IMR-90 (cell line): ENCODE measurements at regions not wholly inside any gene's neighbourhood (a gene's known extent, or its start where the extent isn't known, plus 50 kb on each side); places are given as distances from the start of the nearest gene placed in this dataset.

Source experiments
- ATAC-seq: fragments of 200-7000 bp; cut with Tn5 transposase; 2 replicates; pipeline ENCODE4 v1.9.1; 2020; ENCODE audit warnings: low read depth, mild to moderate bottlenecking, moderate library complexity
- BruUV-seq: library from RNA; stranded (reverse); fragments of 400-500 nt; replicated peaks from 2 replicates; lab custom pipeline; 2021; lab: Mats Ljungman, UMichigan
- CTCF ChIA-PET: fragments of 300-600 bp; formaldehyde crosslinking; extraction: SDS; loops from one replicate; lab custom pipeline; 2021; ENCODE audit warnings: antibody characterized with exemption; lab: Yijun Ruan, JAX
- POLR2A ChIA-PET: fragments of 300-600 bp; sonication (Branson Sonifier 250); formaldehyde crosslinking; loops from one replicate; lab custom pipeline; 2022; ENCODE audit warnings: antibody characterized with exemption; ENCODE audit not compliant: unreplicated experiment; lab: Charles Lee
- DNase-seq: peaks from one replicate; pipeline ENCODE4 v3.0.0; 2013
- H2AFZ ChIP-seq: replicated peaks from 2 replicates; pipeline ENCODE3; 2013; ENCODE audit warnings: low read length, mild to moderate bottlenecking; ENCODE audit not compliant: poor library complexity
- H2AK5ac ChIP-seq: 2 replicates; pipeline ENCODE4 v1.6.1; 2013; ENCODE audit warnings: low read depth, low read length, inconsistent platforms
- H2AK9ac ChIP-seq: replicated peaks from 2 replicates; pipeline ENCODE3; 2013; ENCODE audit warnings: mild to moderate bottlenecking, low read depth, low read length, moderate library complexity; ENCODE audit not compliant: poor library complexity
- H2BK120ac ChIP-seq: 2 replicates; pipeline ENCODE4 v1.6.1; 2013; ENCODE audit warnings: low read depth, low read length, inconsistent platforms
- H2BK15ac ChIP-seq: 3 replicates; pipeline ENCODE4 v1.6.1; 2013; ENCODE audit warnings: low read depth, low read length, inconsistent platforms
- H2BK20ac ChIP-seq: 2 replicates; pipeline ENCODE4 v1.6.1; 2013; ENCODE audit warnings: low read depth, mild to moderate bottlenecking, inconsistent platforms, low read length, moderate library complexity
- H2BK5ac ChIP-seq: 2 replicates; pipeline ENCODE4 v1.6.1; 2013; ENCODE audit warnings: mild to moderate bottlenecking, low read depth, low read length, inconsistent platforms; ENCODE audit not compliant: poor library complexity, severe bottlenecking
- H3K14ac ChIP-seq: replicated peaks from 2 replicates; pipeline ENCODE4 v1.6.1; 2013; ENCODE audit warnings: low read depth, low read length, inconsistent platforms
- H3K18ac ChIP-seq: 2 replicates; pipeline ENCODE4 v1.6.1; 2013; ENCODE audit warnings: low read depth, low read length, control low read depth
- H3K23ac ChIP-seq: 2 replicates; pipeline ENCODE4 v1.6.1; 2013; ENCODE audit warnings: low read depth, low read length, inconsistent platforms
- H3K27ac ChIP-seq: 2 replicates; pipeline ENCODE4 v1.5.1; 2013; ENCODE audit warnings: mild to moderate bottlenecking, control low read depth, low read length; ENCODE audit not compliant: insufficient read depth
- H3K27me3 ChIP-seq: 2 replicates; pipeline ENCODE4 v1.6.1; 2013; ENCODE audit warnings: low read length; ENCODE audit not compliant: control insufficient read depth, insufficient read depth
- H3K36me3 ChIP-seq: 2 replicates; pipeline ENCODE4 v1.6.1; 2013; ENCODE audit warnings: low read length, mixed read lengths; ENCODE audit not compliant: control insufficient read depth, insufficient read depth
- H3K4ac ChIP-seq: 2 replicates; pipeline ENCODE4 v1.6.1; 2013; ENCODE audit warnings: low read depth, low read length, inconsistent platforms
- H3K4me1 ChIP-seq: 2 replicates; pipeline ENCODE4 v1.6.1; 2013; ENCODE audit warnings: low read length, mixed read lengths; ENCODE audit not compliant: control insufficient read depth, insufficient read depth
- H3K4me2 ChIP-seq: 2 replicates; pipeline ENCODE4 v1.6.1; 2013; ENCODE audit warnings: low read depth, mild to moderate bottlenecking, control low read depth, low read length, moderate library complexity
- H3K4me3 ChIP-seq: 2 replicates; pipeline ENCODE4 v1.5.1; 2013; ENCODE audit warnings: low read depth, mild to moderate bottlenecking, control low read depth, low read length, moderate library complexity; ENCODE audit not compliant: insufficient read depth
- H3K56ac ChIP-seq: 2 replicates; pipeline ENCODE4 v1.6.1; 2013; ENCODE audit warnings: low read length, inconsistent platforms; ENCODE audit not compliant: insufficient read depth; ENCODE audit errors: extremely low read depth
- H3K79me1 ChIP-seq, 2 experiments: 2 replicates each; pipeline ENCODE4 v1.6.1; 2013; ENCODE audit warnings: low read length in 2 of 2, inconsistent platforms in 1 of 2, low read depth in 1 of 2
- H3K9ac ChIP-seq: 2 replicates; pipeline ENCODE4 v1.6.1; 2013; ENCODE audit warnings: low read depth, low read length, control low read depth
- H3K9me1 ChIP-seq: 2 replicates; pipeline ENCODE4 v1.6.1; 2013; ENCODE audit warnings: low read length, inconsistent platforms; ENCODE audit not compliant: insufficient read depth
- H3K9me3 ChIP-seq: 2 replicates; pipeline ENCODE4 v1.6.1; 2013; ENCODE audit warnings: low read length; ENCODE audit not compliant: control insufficient read depth, insufficient read depth
- H4K20me1 ChIP-seq: 2 replicates; pipeline ENCODE4 v1.6.1; 2013; ENCODE audit warnings: low read length, inconsistent platforms; ENCODE audit not compliant: insufficient read depth
- H4K5ac ChIP-seq: 2 replicates; pipeline ENCODE4 v1.6.1; 2013; ENCODE audit warnings: mild to moderate bottlenecking, low read depth, low read length, control low read depth
- H4K8ac ChIP-seq, 2 experiments: 2 replicates each; pipeline ENCODE4 v1.6.1; 2013; ENCODE audit warnings: low read depth in 2 of 2, low read length in 2 of 2, control low read depth in 1 of 2, inconsistent platforms in 1 of 2
- H4K91ac ChIP-seq: 2 replicates; pipeline ENCODE4 v1.6.1; 2013; ENCODE audit warnings: low read depth, low read length, inconsistent platforms; ENCODE audit not compliant: insufficient read depth
- BHLHE40 ChIP-seq: fragments of 150-350 bp; IDR thresholded peaks from 2 replicates; pipeline ENCODE4 v1.6.1; 2016; ENCODE audit warnings: mild to moderate bottlenecking, low read depth, low read length
- CHD1 ChIP-seq: IDR thresholded peaks from 2 replicates; pipeline ENCODE4 v1.6.1; 2012; ENCODE audit warnings: low read depth, low read length, improper control_type of control experiment
- FOS ChIP-seq: fragments of 150-350 bp; IDR thresholded peaks from 2 replicates; pipeline ENCODE4 v1.6.1; 2016; ENCODE audit warnings: low read depth, low read length
- MAZ ChIP-seq: IDR thresholded peaks from 2 replicates; pipeline ENCODE4 v1.6.1; 2012; ENCODE audit warnings: low read depth, mild to moderate bottlenecking, low read length, improper control_type of control experiment, moderate library complexity, borderline replicate concordance
- NFE2L2 ChIP-seq: fragments of 150-350 bp; IDR thresholded peaks from 2 replicates; pipeline ENCODE4 v1.6.1; 2016; ENCODE audit warnings: low read depth, mild to moderate bottlenecking, low read length
- POLR2A ChIP-seq: IDR thresholded peaks from 2 replicates; pipeline ENCODE4 v1.6.1; 2012; ENCODE audit warnings: mild to moderate bottlenecking, low read depth, low read length
- RAD21 ChIP-seq: IDR thresholded peaks from 2 replicates; pipeline ENCODE4 v1.6.1; 2012; ENCODE audit warnings: low read length, improper control_type of control experiment
- RCOR1 ChIP-seq: IDR thresholded peaks from 2 replicates; pipeline ENCODE4 v1.6.1; 2012; ENCODE audit warnings: mild to moderate bottlenecking, low read length, improper control_type of control experiment; ENCODE audit not compliant: insufficient replicate concordance
- RFX5 ChIP-seq: IDR thresholded peaks from 2 replicates; pipeline ENCODE4 v1.8.0; 2012; ENCODE audit warnings: low read depth, mild to moderate bottlenecking, low read length, moderate library complexity
- SMC3 ChIP-seq: fragments of 150-350 bp; IDR thresholded peaks from 2 replicates; pipeline ENCODE4 v1.6.1; 2016; ENCODE audit warnings: low read depth, mild to moderate bottlenecking, antibody characterized with exemption, low read length, moderate library complexity
- WGBS, 2 experiments: methylation state at CpG; one replicate each; pipeline versions ENCODE4 v1.1.5 to v1.1.7; 2013; ENCODE audit warnings: missing lambda C conversion rate in 2 of 2; ENCODE audit not compliant: insufficient read length in 1 of 2; ENCODE audit errors: extremely low coverage in 2 of 2; 5-methylcytosine and 5-hydroxymethylcytosine counted together
- dilution Hi-C: fragments of 300-500 bp; cut with HindIII; formaldehyde crosslinking; loops from one replicate; pipeline ENCODE4 v1.14.3; 2018; ENCODE audit warnings: low sequenced_read_pairs; ENCODE audit not compliant: unreplicated experiment
- in situ Hi-C: fragments of 300-500 bp; cut with MboI; formaldehyde crosslinking; loops from 3 replicates; pipeline ENCODE4 v1.14.3; 2019; ENCODE audit warnings: low sequenced_read_pairs, inconsistent platforms, mixed read lengths
- intact Hi-C: fragments of 100-400 bp; cut with micrococcal nuclease; formaldehyde crosslinking; loops from 2 replicates; pipeline ENCODE4 v1.10.0; 2022
- TF ChIP-seq, protein P1 (sequence below): fragments of 150-350 bp; IDR thresholded peaks from 2 replicates; pipeline ENCODE4 v1.6.1; 2016; ENCODE audit warnings: low read depth, mild to moderate bottlenecking, low read length, moderate library complexity, borderline replicate concordance
- TF ChIP-seq, protein P2 (sequence below): conservative IDR thresholded peaks from 2 replicates; pipeline ENCODE4 v1.5.1; 2012; ENCODE audit warnings: mild to moderate bottlenecking, low read depth, low read length, improper control_type of control experiment
- TF ChIP-seq, protein P3 (sequence below): fragments of 150-350 bp; IDR thresholded peaks from 2 replicates; pipeline ENCODE4 v1.6.1; 2017; ENCODE audit warnings: mild to moderate bottlenecking, antibody characterized with exemption, low read length, low read depth

DNA sequence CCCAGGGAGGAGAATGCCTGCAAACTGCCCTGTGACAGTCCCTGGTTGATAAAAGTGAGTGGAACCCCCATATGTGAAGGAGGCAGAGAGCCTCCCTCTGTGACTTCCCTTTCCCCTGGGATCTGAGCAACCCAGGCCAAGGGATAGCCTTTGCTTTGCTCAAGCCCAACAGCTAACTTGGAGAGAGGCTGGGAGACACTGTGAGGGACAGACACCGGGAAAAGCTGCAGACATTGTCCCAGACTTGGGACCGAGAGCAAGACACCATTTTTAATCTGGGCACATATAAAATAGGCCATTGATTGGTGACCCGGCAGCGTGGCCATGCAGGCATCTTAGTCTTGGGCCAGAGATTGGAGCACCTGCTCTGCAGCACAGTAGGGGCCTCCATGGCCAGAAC, 96.1 kb upstream of the SALL3 start:
- no peak for TF ChIP-seq FOS
- TF ChIP-seq, protein P1, sequence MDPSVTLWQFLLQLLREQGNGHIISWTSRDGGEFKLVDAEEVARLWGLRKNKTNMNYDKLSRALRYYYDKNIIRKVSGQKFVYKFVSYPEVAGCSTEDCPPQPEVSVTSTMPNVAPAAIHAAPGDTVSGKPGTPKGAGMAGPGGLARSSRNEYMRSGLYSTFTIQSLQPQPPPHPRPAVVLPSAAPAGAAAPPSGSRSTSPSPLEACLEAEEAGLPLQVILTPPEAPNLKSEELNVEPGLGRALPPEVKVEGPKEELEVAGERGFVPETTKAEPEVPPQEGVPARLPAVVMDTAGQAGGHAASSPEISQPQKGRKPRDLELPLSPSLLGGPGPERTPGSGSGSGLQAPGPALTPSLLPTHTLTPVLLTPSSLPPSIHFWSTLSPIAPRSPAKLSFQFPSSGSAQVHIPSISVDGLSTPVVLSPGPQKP = no peak
- no peak for TF ChIP-seq MAZ
- TF ChIP-seq RCOR1 = no peak
- no peak for TF ChIP-seq POLR2A
- TF ChIP-seq RAD21 = no peak
- TF ChIP-seq BHLHE40 = no peak
- TF ChIP-seq, protein P2, sequence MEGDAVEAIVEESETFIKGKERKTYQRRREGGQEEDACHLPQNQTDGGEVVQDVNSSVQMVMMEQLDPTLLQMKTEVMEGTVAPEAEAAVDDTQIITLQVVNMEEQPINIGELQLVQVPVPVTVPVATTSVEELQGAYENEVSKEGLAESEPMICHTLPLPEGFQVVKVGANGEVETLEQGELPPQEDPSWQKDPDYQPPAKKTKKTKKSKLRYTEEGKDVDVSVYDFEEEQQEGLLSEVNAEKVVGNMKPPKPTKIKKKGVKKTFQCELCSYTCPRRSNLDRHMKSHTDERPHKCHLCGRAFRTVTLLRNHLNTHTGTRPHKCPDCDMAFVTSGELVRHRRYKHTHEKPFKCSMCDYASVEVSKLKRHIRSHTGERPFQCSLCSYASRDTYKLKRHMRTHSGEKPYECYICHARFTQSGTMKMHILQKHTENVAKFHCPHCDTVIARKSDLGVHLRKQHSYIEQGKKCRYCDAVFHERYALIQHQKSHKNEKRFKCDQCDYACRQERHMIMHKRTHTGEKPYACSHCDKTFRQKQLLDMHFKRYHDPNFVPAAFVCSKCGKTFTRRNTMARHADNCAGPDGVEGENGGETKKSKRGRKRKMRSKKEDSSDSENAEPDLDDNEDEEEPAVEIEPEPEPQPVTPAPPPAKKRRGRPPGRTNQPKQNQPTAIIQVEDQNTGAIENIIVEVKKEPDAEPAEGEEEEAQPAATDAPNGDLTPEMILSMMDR = no peak
- TF ChIP-seq, protein P3, sequence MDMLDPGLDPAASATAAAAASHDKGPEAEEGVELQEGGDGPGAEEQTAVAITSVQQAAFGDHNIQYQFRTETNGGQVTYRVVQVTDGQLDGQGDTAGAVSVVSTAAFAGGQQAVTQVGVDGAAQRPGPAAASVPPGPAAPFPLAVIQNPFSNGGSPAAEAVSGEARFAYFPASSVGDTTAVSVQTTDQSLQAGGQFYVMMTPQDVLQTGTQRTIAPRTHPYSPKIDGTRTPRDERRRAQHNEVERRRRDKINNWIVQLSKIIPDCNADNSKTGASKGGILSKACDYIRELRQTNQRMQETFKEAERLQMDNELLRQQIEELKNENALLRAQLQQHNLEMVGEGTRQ = no peak
- TF ChIP-seq CHD1 = no peak
- TF ChIP-seq NFE2L2 = no peak
- TF ChIP-seq RFX5 = no peak
- no peak for TF ChIP-seq SMC3
- Histone ChIP-seq H3K56ac (no peak overlapping the region), H2BK5ac (no peak overlapping the region), H4K5ac (no peak overlapping the region), H3K27me3 (no peaks in the 10 kb centered on the region), H3K4ac (no peak overlapping the region), H3K4me2 (no peak overlapping the region), H3K36me3 (no peaks in the 10 kb centered on the region), H3K79me1 (no peaks in the 10 kb centered on the region), H4K20me1 (no peaks in the 10 kb centered on the region), H3K9me3 (peaks cover 18% of the 10 kb centered on the region), H3K27ac (no peak overlapping the region), H4K8ac (no peak overlapping the region), H3K9me1 (no peaks in the 10 kb centered on the region), H2AFZ (no peak overlapping the region), H2BK20ac (no peak overlapping the region), H3K9ac (no peak overlapping the region), H3K4me1 (no peaks in the 10 kb centered on the region), H3K23ac (no peak overlapping the region), H2BK15ac (no peak overlapping the region), H3K4me3 (no peak overlapping the region), H2BK120ac (no peak overlapping the region), H3K14ac (no peak overlapping the region), H3K18ac (no peak overlapping the region), H2AK5ac (no peak overlapping the region), H2AK9ac (no peak overlapping the region), H4K91ac (no peak overlapping the region)
- in situ Hi-C loops = no loop called here
- intact Hi-C loops = no loop called here
- ATAC-seq (no peak), DNase-seq (no peak)
- dilution Hi-C loops = no loop called here
- ChIA-PET POLR2A (no interaction called here), CTCF (no interaction called here)
- WGBS, 2 experiments = no CpG with 5 or more reads among the region's 4 CpGs
- BruUV-seq = no TSS peak
